Stimulated activated effector memory CD8-positive, alpha-beta T cell treated with anti-CD3 and anti-CD28 coated beads, Interleukin-12 subunit alpha, Interleukin-12 subunit beta, amount 100 ng/mL, for 72 hours (primary cell): ENCODE measurements at regions not wholly inside any gene's neighbourhood (a gene's known extent, or its start where the extent isn't known, plus 50 kb on each side); places are given as distances from the start of the nearest gene placed in this dataset.

Source experiments
- ATAC-seq: fragments of 150-1000 bp; cut with Tn5 transposase; 2 replicates; pipeline ENCODE4 v1.10.0; 2021
- DNase-seq, 2 donors: peaks; one replicate each; pipeline ENCODE4 v3.0.0; 2021 to 2022; ENCODE audit warnings: low spot score in 2 of 2
- H3K27ac Mint-ChIP-seq: one replicate; pipeline ENCODE4 v1.8.0; 2022; ENCODE audit warnings: mild to moderate bottlenecking, mixed read lengths
- H3K36me3 Mint-ChIP-seq: one replicate; pipeline ENCODE4 v1.8.0; 2022; ENCODE audit warnings: mild to moderate bottlenecking, mixed read lengths
- H3K4me1 Mint-ChIP-seq: one replicate; pipeline ENCODE4 v1.8.0; 2022; ENCODE audit warnings: mixed read lengths
- H3K4me3 Mint-ChIP-seq: one replicate; pipeline ENCODE4 v1.8.0; 2022; ENCODE audit warnings: mild to moderate bottlenecking, mixed read lengths
- H3K9me3 Mint-ChIP-seq: one replicate; pipeline ENCODE4 v1.8.0; 2022; ENCODE audit warnings: mixed read lengths

DNA sequence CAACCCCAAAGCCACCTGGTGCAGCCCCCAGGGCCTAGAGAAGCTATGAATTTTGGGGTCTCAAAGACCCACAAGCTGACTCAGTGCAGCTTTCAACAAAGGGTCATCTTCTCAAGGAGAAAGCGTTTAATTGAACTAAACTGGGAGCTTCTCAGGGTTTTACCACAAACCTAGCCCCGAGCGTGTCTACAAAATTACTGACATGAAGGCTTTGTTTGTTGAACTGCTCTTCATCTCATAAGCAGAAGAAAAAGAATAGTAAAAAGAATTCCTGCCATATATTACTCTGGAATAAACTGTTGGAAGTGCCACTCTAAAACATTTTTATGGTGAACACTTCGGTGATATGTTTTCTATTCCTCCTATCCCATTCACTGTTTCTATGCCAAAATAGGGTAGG, 50.8 kb upstream of the INCENP start:
- no peaks in the 10 kb centered on the region for H3K9me3 Mint-ChIP-seq
- no peak for ATAC-seq
- no peak overlapping the region for H3K27ac Mint-ChIP-seq

DNA sequence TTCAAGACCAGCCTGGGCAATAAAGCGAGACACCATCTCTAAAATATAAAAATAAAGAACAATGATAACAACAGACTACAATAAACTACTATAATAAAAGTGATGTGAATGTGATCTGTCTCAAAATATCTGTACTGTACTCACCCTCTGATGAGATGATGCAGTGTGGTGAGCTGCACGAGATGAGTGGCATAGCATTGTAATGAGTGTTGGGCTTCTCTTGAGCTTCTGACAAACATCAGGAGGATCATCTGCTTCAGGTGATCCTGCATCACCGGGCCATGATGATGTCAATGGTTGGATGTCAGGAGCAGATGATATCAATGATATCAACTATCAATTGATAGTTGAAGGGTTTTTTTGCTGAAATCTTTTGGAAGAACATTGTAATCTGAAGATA, 52.4 kb upstream of the INCENP start:
- ATAC-seq (peak; percentile 74), DNase-seq (no peak)
- Mint-ChIP-seq H3K9me3 (no peaks in the 10 kb centered on the region), H3K36me3 (no peaks in the 10 kb centered on the region), H3K4me1 (peaks cover 8% of the 10 kb centered on the region), H3K4me3 (no peak overlapping the region), H3K27ac (no peak overlapping the region)

More for the DNA sequence above, 50.8 kb upstream of the INCENP start:
- DNase-seq = no peak
- H3K36me3 Mint-ChIP-seq = no peaks in the 10 kb centered on the region
- peaks cover 8% of the 10 kb centered on the region for H3K4me1 Mint-ChIP-seq
- no peak overlapping the region for H3K4me3 Mint-ChIP-seq

DNA sequence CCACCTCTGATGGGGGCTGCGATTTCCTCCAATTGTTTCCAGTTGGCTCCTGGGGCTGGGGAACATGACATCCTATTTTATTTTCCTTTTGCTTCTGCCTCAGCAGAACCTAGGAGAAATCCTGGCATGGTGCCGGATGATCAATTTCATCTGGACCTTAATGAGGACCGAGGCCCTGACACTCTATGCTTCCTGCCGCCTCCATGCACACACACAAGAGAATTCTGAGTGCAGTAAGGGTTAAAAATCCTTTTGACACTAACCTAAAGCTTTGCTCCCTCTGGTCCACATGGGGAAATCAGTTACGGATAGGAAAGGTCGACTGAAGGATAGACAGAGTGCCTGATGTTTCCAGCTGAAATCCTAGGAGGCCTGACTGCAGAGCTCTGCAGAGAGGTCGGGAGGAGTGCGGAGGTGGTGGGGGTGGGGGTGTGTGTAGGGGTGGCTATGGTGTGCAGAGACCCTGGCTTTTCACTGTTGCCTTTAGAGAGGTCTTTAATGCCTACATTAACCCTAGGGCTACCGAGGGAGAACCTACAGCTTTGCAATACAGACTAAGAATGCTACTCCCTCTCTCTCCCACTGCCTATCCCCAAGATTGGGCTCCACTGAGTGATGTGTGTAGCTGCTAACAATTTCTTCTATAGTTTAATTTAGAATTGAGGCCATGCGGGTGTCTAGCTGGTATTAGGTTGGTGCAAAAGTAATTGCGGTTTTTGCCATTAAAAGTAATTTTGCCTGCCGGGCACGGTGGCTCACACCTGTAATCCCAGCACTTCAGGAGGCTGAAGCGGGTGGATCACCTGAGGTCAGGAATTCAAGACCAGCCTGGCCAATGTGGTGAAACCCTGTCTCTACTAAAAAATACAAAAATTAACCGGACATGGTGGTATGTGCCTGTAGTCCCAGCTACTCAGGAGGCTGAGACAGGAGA, 53.6 kb upstream of the INCENP start:
- Mint-ChIP-seq H3K27ac (no peak overlapping the region), H3K9me3 (no peaks in the 10 kb centered on the region), H3K4me1 (peaks cover 8% of the 10 kb centered on the region), H3K4me3 (no peak overlapping the region), H3K36me3 (no peaks in the 10 kb centered on the region)
- ATAC-seq = no peak
- DNase-seq = no peak

DNA sequence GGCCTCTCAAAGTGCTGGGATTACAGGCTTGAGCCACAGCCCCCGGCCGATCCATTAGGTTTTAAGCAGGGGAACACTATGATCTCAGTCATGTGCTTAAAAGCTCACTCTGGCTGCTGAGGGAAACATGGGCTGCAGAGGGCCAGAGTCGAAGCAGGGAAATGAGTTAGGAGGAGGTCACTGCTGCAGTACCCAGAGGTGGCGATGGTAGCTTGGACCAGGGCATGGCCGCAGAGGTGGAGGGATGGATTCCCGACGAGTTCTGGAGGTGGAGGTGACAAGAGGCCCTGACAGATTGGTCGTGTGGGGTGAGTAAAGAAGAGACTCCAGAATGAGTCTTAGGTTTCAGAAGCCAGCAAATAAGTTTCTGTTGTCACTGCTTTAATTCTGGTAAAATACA, 54.4 kb upstream of the INCENP start:
- H3K4me1 Mint-ChIP-seq = peaks cover 8% of the 10 kb centered on the region
- no peaks in the 10 kb centered on the region for H3K9me3 Mint-ChIP-seq
- no peaks in the 10 kb centered on the region for H3K36me3 Mint-ChIP-seq
- H3K27ac Mint-ChIP-seq = no peak overlapping the region
- DNase-seq = peak in 1 of 2 donors; percentile 55
- peak; percentile 86 for ATAC-seq
- H3K4me3 Mint-ChIP-seq = no peak overlapping the region

DNA sequence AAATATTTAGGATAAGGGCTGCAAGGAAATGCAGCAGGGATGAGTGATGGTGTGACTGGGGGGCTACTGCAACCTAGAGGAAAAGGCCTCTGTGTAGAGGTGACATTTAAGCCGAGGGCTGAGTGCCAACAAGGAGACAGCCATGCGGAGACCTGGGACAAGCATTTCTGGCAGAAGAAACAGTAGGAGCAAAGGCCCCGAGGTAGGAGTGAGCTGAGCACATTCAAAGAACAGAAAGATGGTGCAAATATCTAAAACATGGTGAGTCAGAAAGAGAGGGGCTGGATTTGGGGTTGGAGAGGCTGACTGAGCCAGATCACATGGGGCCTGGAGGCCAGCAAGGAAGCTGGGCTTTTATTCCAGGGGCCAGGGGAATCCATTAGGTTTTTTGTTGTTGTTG, 55.1 kb upstream of the INCENP start:
- Mint-ChIP-seq H3K4me3 (no peak overlapping the region), H3K9me3 (no peaks in the 10 kb centered on the region)

DNA sequence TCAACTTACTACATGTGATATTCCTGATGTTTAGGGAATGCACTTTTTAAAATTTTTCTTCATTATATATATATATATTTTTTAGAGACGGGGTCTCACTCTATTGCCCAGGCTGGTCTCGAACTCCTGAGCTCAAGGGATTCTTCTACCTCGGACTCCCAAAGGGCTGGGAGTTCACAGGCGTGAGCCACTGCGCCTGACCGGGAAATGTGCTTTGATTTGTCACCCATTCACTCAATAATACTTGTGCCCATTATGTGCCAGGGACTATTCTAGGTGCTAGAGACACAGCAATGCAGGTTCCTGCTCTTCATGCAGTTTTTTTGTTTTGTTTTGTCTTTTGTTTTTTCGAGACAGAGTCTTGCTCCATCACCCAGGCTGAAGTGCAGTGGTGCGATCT, 56.1 kb upstream of the INCENP start:
- no peak overlapping the region for H3K4me3 Mint-ChIP-seq

More for the DNA sequence above, 55.1 kb upstream of the INCENP start:
- DNase-seq (no peak), ATAC-seq (no peak)
- Mint-ChIP-seq H3K36me3 (no peaks in the 10 kb centered on the region), H3K4me1 (peaks cover 8% of the 10 kb centered on the region), H3K27ac (peak overlapping the region; percentile 50)

DNA sequence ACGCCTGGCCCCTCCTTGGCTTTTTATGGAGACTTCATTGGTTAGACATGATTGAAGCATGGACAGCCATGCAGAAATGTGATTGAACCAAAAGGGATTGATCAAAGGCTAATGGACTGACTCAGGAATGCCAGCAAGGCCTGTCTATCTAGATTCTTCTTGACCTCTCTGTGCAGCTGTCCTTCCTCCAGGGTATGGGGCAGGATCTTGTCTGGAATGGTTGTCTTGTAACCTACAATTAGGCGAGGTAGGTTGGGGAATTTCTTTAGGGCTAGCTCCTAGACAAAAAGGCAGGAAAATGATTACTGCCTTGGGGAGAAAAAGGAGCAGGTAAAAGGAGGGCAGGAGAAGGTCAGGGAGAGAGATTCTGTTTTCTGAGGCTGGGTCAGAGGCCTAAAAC, 59.6 kb upstream of the INCENP start:
- no peaks in the 10 kb centered on the region for H3K9me3 Mint-ChIP-seq
- ATAC-seq (no peak), DNase-seq (no peak)
- no peak overlapping the region for H3K4me3 Mint-ChIP-seq
- no peak overlapping the region for H3K27ac Mint-ChIP-seq
- H3K36me3 Mint-ChIP-seq = no peaks in the 10 kb centered on the region
- H3K4me1 Mint-ChIP-seq = peaks cover 2% of the 10 kb centered on the region

More for the DNA sequence above, 56.1 kb upstream of the INCENP start:
- no peak overlapping the region for H3K27ac Mint-ChIP-seq
- H3K9me3 Mint-ChIP-seq = no peaks in the 10 kb centered on the region
- DNase-seq (no peak), ATAC-seq (no peak)
- H3K36me3 Mint-ChIP-seq = no peaks in the 10 kb centered on the region
- H3K4me1 Mint-ChIP-seq = peaks cover 8% of the 10 kb centered on the region

DNA sequence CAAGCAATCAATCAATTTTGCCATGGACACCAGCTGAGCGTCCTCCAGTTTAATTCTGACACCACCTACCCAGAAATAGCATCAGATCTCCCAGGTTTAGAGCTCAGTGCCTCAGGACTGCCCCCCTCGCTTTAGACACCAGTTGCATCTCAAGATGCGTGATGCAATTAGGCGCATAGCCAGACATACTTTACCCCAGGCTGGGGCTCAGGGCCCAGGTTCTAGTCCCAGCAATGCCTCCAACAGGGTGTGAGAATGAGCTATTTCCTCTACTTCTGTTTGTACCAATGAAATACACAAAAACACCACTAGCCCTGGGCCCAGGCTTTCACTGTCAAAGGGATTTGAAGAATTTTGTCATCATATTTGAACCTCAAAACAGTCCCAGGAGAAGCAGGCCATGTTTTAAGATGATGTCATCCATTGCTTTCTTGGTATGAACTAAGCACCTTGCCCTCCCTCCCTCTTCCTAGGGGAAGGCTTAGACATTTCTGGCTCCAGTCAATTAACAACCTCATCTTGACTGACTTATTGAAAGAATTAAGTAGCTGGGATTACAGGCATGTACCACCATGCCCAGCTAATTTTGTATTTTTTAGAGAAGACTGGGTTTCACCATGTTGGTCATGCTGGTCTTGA, 61.5 kb upstream of the INCENP start:
- ATAC-seq (peak; percentile 75), DNase-seq (no peak)
- Mint-ChIP-seq H3K27ac (no peak overlapping the region), H3K4me1 (no peaks in the 10 kb centered on the region), H3K9me3 (no peaks in the 10 kb centered on the region), H3K36me3 (no peaks in the 10 kb centered on the region), H3K4me3 (no peak overlapping the region)

DNA sequence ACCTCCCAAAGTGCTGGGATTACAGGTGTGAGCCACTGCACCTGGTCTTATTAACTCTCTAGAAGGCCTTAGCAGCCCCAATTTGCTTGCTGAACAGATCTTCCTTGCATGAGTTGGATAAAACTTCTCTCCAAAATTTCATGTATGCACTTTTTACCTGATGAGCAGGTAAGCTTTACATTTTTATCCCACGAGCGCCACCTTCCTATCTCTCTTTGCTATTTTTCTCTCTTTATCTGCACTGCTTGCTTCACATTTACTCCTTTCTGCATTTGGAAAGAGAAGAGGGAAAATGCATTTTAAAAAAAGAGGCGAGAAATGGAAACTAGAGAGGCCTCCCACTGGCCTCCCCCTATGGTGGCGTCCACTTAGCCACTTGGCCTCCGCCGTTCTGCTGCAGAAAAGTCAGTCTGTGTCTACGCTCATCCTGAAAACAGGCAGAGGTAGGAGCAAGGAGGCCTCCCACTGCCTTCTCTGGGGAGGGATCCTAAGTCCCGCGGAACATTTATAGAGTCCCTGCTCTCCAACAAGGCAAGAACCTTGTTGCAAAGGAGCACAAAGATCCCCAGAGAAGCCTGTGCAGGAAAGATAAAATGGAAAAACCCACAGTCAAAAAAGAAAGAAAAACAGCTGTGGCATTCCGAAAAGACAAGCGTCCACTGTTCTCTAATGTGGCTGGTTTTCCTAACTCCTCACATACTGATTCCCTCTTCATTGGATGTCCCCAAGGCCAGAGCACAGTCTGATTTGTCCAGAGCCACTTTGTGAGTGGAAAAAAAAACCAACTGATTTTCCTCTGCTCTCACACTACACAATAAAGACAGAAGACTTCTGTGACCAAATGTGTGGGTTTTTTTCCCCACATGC, 62.2 kb upstream of the INCENP start:
- no peak overlapping the region for H3K27ac Mint-ChIP-seq
- no peak for ATAC-seq
- no peak overlapping the region for H3K4me3 Mint-ChIP-seq
- DNase-seq = no peak
- H3K4me1 Mint-ChIP-seq = no peaks in the 10 kb centered on the region
- no peaks in the 10 kb centered on the region for H3K9me3 Mint-ChIP-seq
- no peaks in the 10 kb centered on the region for H3K36me3 Mint-ChIP-seq

DNA sequence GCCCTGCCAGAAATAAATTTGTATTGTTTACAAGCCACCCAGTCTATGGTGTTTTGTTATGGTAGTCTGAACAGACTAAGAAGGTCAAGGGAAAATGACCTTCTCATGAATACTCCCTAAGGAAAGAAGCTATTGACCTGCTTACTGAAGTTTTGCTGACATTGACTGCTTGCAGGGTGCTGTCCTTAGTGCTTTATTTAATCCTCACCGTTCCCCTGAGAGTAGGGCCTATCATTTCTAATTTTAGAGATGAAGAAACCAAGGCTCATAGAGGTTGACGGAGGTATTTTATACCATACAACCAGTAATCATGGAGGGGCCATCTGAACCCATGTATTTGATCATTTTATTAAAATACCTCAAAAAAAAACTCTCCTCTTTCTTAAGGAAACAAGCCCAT, 66.7 kb upstream of the INCENP start:
- H3K4me3 Mint-ChIP-seq = no peak overlapping the region
- H3K36me3 Mint-ChIP-seq = no peaks in the 10 kb centered on the region
- H3K9me3 Mint-ChIP-seq = no peaks in the 10 kb centered on the region
- no peak overlapping the region for H3K27ac Mint-ChIP-seq
- DNase-seq (no peak), ATAC-seq (no peak)
- no peaks in the 10 kb centered on the region for H3K4me1 Mint-ChIP-seq

DNA sequence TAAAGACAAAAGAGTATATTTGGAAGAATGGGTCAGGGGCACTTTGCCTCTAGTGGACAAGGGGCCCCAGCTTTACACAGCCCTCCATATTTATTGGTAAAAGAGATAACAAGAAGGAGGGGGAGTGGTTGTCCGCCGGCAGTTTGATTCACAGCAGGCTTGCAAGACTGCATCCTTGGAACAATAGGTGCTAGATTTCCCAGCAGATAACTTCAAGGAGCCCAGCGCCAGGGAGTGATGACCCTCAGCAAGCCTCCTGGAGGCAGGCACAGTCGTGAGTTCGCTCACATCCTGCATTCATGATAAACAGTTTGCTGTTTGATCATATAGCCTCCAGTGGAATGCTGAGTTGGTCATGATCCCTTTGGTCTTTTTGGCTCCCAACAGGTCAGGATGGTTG, 67.8 kb upstream of the INCENP start:
- DNase-seq (no peak), ATAC-seq (no peak)
- no peak overlapping the region for H3K27ac Mint-ChIP-seq
- H3K36me3 Mint-ChIP-seq = no peaks in the 10 kb centered on the region
- H3K9me3 Mint-ChIP-seq = no peaks in the 10 kb centered on the region
- H3K4me1 Mint-ChIP-seq = no peaks in the 10 kb centered on the region
- no peak overlapping the region for H3K4me3 Mint-ChIP-seq

DNA sequence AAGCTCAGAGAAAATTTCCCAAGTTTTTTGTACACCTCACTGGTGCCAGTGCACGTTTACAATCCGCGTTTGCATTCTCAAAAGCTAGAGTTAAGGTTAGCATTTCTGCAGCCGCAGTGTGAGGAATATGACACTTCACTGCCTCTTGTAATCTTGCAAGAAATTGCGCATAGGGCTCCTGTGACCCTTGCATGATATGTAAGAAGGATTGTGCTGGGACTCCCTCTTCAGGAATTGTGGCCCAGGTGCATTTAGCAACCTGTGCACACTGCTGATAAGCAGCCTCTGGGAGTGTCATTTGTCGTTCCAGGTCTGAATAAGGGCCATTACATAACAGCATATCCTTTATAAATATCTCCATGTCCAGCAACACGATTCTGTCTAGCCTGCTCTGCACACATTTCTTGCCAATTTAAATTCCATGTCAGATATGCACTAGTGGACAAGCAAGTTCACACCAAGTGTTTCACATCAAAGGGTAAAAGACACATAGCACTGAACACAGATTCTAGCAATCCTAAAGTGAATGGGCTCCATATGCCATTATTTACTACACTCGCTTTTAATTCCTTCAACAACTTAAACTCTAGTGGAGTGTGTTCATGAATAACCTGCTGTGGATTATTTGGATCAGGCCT, 69.2 kb upstream of the INCENP start:
- H3K4me1 Mint-ChIP-seq = no peaks in the 10 kb centered on the region
- ATAC-seq (no peak), DNase-seq (no peak)
- no peaks in the 10 kb centered on the region for H3K36me3 Mint-ChIP-seq
- no peaks in the 10 kb centered on the region for H3K9me3 Mint-ChIP-seq
- H3K4me3 Mint-ChIP-seq = no peak overlapping the region
- no peak overlapping the region for H3K27ac Mint-ChIP-seq

DNA sequence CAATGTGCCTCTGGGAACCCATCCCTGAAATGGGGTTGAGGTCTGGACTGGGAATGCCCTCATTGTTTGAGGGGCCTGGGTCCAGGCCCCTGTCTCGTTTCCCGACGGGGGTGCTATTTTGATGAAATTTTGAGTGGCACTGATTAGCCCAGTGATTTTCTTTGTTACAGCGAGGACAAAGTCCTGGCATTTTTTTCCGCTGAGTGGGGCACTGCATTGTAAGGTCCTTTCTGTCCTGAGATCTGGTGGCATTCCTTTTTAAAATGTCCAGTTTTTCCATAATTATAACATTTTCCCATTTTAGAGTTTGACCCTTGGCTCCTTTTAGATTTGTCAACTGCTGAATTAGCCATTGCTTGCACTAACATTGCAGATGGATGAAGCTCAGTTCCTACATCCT, 69.7 kb upstream of the INCENP start:
- no peak overlapping the region for H3K4me3 Mint-ChIP-seq
- H3K4me1 Mint-ChIP-seq = no peaks in the 10 kb centered on the region
- H3K9me3 Mint-ChIP-seq = no peaks in the 10 kb centered on the region
- H3K36me3 Mint-ChIP-seq = no peaks in the 10 kb centered on the region
- no peak overlapping the region for H3K27ac Mint-ChIP-seq
- ATAC-seq = no peak
- DNase-seq = no peak

DNA sequence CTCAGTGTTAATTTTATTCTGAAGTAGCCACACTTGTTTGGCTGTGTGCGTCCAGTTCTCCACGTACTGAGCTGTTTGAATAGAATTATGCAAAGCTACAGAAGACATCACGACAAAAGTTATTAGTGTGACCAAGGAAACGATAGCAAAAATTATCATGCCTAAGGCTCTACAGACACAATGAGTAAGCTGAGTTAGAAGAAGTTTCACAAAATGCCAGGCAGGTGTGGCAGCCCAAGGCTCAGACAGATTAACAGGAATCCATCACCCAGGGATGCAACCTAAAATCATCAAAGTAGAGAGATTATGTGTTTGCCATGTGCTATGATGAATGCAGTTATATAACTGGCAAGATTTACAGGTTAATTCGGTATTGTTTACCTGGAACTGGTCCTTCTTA, 73.1 kb upstream of the INCENP start:
- ATAC-seq (no peak), DNase-seq (no peak)
- H3K27ac Mint-ChIP-seq = no peak overlapping the region
- no peaks in the 10 kb centered on the region for H3K4me1 Mint-ChIP-seq
- no peak overlapping the region for H3K4me3 Mint-ChIP-seq
- H3K36me3 Mint-ChIP-seq = no peaks in the 10 kb centered on the region
- no peaks in the 10 kb centered on the region for H3K9me3 Mint-ChIP-seq

DNA sequence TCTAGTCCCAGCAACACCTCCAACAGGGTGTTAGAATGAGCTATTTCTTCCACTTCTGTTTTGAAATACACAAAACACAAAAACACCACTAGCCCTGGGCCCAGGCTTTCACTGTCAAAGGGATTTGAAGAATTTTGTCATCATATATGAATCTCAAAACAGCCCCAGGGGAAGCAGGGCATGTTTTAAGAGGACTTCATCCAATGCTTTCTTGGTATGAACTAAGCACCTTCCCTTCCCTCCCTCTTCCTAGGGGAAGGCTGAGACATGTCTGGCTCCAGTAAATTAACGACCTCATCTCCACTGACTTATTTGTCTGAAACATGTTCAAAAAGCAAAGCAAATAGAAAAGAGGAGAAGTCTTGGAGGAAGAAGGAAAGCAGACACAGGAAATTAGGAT, 75.7 kb upstream of the INCENP start:
- Mint-ChIP-seq H3K4me1 (no peaks in the 10 kb centered on the region), H3K27ac (no peak overlapping the region), H3K4me3 (no peak overlapping the region), H3K36me3 (no peaks in the 10 kb centered on the region), H3K9me3 (no peaks in the 10 kb centered on the region)
- ATAC-seq = no peak
- no peak for DNase-seq
